Left lung (tissue), 4 donors: ENCODE measurements at regions not wholly inside any gene's neighbourhood (a gene's known extent, or its start where the extent isn't known, plus 50 kb on each side); places are given as distances from the start of the nearest gene placed in this dataset.

Source experiments
- ATAC-seq: fragments of 200-7000 bp; cut with Tn5 transposase; one replicate; pipeline ENCODE4 v1.9.1; 2020; ENCODE audit warnings: moderate library complexity
- DNase-seq, 4 donors: peaks; one replicate each; pipeline ENCODE4 v3.0.0-alpha.2; 2013 to 2020
- H3K27ac ChIP-seq, 2 donors: fragments of 200-600 bp; sonication (generic) in 1 of 2; one replicate each; pipeline versions ENCODE4 v1.5.0 to v1.8.0; 2020 to 2021
- H3K27me3 ChIP-seq, 2 donors: fragments of 200-600 bp; sonication (generic) in 1 of 2; one replicate each; pipeline versions ENCODE4 v1.5.0 to v1.8.0; 2020 to 2021
- H3K36me3 ChIP-seq, 2 donors: fragments of 200-600 bp; sonication (generic) in 1 of 2; one replicate each; pipeline versions ENCODE4 v1.5.0 to v1.8.0; 2020 to 2021
- H3K4me1 ChIP-seq, 2 donors: fragments of 200-600 bp; one replicate each; pipeline ENCODE4 v1.8.0; 2021
- H3K4me3 ChIP-seq, 2 donors: fragments of 200-600 bp; sonication (generic) in 1 of 2; one replicate each; pipeline versions ENCODE4 v1.5.0 to v1.8.0; 2020 to 2021; ENCODE audit warnings: mild to moderate bottlenecking in 1 of 2
- H3K9me3 ChIP-seq, 2 donors: fragments of 200-600 bp; sonication (generic) in 1 of 2; one replicate each; pipeline versions ENCODE4 v1.5.0 to v1.8.0; 2020 to 2021
- intact Hi-C, 2 donors: fragments of 100-400 bp; cut with DNase I; formaldehyde crosslinking; loops; one replicate each; pipeline versions ENCODE4 v1.11.2 to v1.14.2; 2022
- TF ChIP-seq, protein P1 (sequence below), 2 donors: fragments of 200-600 bp; sonication (generic) in 1 of 2; IDR thresholded peaks; one replicate each; pipeline versions ENCODE4 v1.5.0 to v1.8.0; 2021; ENCODE audit warnings: antibody characterized with exemption in 2 of 2
- donor health status: DM: no; HTN: yes; CAD: no.
- donor health status: DM: no; HTN: no; CAD: no.

GRCh38 chr16:49067776-49068175, 213.9 kb downstream of the CBLN1 start:
- TF ChIP-seq, protein P1, sequence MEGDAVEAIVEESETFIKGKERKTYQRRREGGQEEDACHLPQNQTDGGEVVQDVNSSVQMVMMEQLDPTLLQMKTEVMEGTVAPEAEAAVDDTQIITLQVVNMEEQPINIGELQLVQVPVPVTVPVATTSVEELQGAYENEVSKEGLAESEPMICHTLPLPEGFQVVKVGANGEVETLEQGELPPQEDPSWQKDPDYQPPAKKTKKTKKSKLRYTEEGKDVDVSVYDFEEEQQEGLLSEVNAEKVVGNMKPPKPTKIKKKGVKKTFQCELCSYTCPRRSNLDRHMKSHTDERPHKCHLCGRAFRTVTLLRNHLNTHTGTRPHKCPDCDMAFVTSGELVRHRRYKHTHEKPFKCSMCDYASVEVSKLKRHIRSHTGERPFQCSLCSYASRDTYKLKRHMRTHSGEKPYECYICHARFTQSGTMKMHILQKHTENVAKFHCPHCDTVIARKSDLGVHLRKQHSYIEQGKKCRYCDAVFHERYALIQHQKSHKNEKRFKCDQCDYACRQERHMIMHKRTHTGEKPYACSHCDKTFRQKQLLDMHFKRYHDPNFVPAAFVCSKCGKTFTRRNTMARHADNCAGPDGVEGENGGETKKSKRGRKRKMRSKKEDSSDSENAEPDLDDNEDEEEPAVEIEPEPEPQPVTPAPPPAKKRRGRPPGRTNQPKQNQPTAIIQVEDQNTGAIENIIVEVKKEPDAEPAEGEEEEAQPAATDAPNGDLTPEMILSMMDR (IDR thresholded peaks at IDR 0.05): no peak
- Histone ChIP-seq H3K27ac (no peak overlapping the region), H3K9me3 (no peaks in the 10 kb centered on the region), H3K36me3 (no peaks in the 10 kb centered on the region), H3K27me3 (peaks cover 0 to 3% of the 10 kb centered on the region in 2 donors), H3K4me3 (no peak overlapping the region), H3K4me1 (no peaks in the 10 kb centered on the region)
- intact Hi-C loops: no loop called here
- DNase-seq: no peak
- no peak for ATAC-seq

DNA sequence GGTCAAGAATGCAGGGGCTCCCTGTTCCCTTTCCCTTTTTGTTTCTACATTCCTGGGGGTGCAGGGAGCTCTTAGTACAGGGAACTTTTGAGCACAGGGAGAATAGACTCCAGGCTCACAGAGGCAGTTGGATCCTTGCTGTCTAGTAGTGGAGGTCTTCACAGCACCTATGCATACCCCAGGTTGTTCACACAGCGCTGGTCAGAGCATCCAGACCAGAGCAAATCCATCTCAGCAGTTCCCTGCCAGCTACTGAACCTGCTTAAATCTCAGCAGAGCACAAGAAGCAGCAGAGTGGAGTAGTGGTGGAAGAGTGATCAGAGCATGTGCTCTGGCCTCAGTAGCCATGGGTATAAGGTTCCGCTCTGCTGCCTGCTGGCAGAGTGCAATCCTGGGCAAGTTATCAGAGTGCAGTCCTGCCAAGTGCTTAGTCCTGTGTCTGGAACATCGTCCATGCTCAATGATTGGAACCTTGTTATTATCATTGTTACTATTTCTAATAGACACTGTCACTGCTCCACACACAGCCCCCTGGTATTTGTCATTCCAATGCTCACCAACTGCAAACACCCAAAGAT, 220.4 kb downstream of the CBLN1 start:
- Histone ChIP-seq H3K27me3 (peaks cover 0 to 8% of the 10 kb centered on the region in 2 donors), H3K36me3 (no peaks in the 10 kb centered on the region), H3K9me3 (no peaks in the 10 kb centered on the region), H3K4me3 (no peak overlapping the region), H3K4me1 (no peaks in the 10 kb centered on the region), H3K27ac (no peak overlapping the region)
- DNase-seq: no peak
- no peak for ATAC-seq
- TF ChIP-seq, protein P1 (IDR thresholded peaks at IDR 0.05): no peak
- intact Hi-C loops: no loop called here

- no peak for ATAC-seq
- H3K36me3 ChIP-seq: no peaks in the 10 kb centered on the region
- intact Hi-C loops: no loop called here
- H3K4me3 ChIP-seq: no peak overlapping the region
- peaks cover 0 to 8% of the 10 kb centered on the region in 2 donors for H3K27me3 ChIP-seq
- DNase-seq: no peak
- H3K27ac ChIP-seq: no peak overlapping the region
- H3K4me1 ChIP-seq: no peaks in the 10 kb centered on the region
- TF ChIP-seq, protein P1 (IDR thresholded peaks at IDR 0.05): no peak
- H3K9me3 ChIP-seq: no peaks in the 10 kb centered on the region
Measured at GRCh38 chr16:49060728-49061127, 220.9 kb downstream of the CBLN1 start.

GRCh38 chr16:49058382-49058781, 223.3 kb downstream of the CBLN1 start:
- Histone ChIP-seq H3K36me3 (no peaks in the 10 kb centered on the region), H3K9me3 (no peaks in the 10 kb centered on the region), H3K27me3 (peaks cover 0 to 8% of the 10 kb centered on the region in 2 donors), H3K4me3 (no peak overlapping the region), H3K4me1 (no peaks in the 10 kb centered on the region), H3K27ac (no peak overlapping the region)
- no peak for DNase-seq
- intact Hi-C loops: no loop called here
- TF ChIP-seq, protein P1 (IDR thresholded peaks at IDR 0.05): no peak
- ATAC-seq: no peak

- no peak for DNase-seq
- Histone ChIP-seq H3K27me3 (peaks cover 0 to 6% of the 10 kb centered on the region in 2 donors), H3K4me1 (no peaks in the 10 kb centered on the region), H3K27ac (no peak overlapping the region), H3K4me3 (no peak overlapping the region), H3K9me3 (no peaks in the 10 kb centered on the region), H3K36me3 (no peaks in the 10 kb centered on the region)
- intact Hi-C loops: no loop called here
- ATAC-seq: no peak
- TF ChIP-seq, protein P1 (IDR thresholded peaks at IDR 0.05): no peak
Measured at GRCh38 chr16:49057936-49058335, 223.7 kb downstream of the CBLN1 start.
